Activated T-cell treated with anti-CD3 and anti-CD28 coated beads, Interleukin-2, amount 50 U/mL, for 72 hours (primary cell): ENCODE measurements at regions not wholly inside any gene's neighbourhood (a gene's known extent, or its start where the extent isn't known, plus 50 kb on each side); places are given as distances from the start of the nearest gene placed in this dataset.

Source experiments
- ATAC-seq, 2 donors: fragments of 150-1000 bp; cut with Tn5 transposase; replicated peaks in 1 of 2; 2 replicates each; pipeline ENCODE4 v1.10.0; 2021; ENCODE audit warnings: moderate library complexity in 2 of 2, mild to moderate bottlenecking in 1 of 2
- DNase-seq, 2 donors: peaks; one replicate each; pipeline ENCODE4 v3.0.0; 2021 to 2022; ENCODE audit warnings: mixed read lengths in 1 of 2
- H3K27ac Mint-ChIP-seq: one replicate; pipeline ENCODE4 v1.8.0; 2022; ENCODE audit warnings: mild to moderate bottlenecking, moderate library complexity, mixed read lengths
- H3K27me3 Mint-ChIP-seq: one replicate; pipeline ENCODE4 v1.8.0; 2022; ENCODE audit warnings: low read depth, mixed read lengths
- H3K36me3 Mint-ChIP-seq, 2 donors: one replicate each; pipeline ENCODE4 v1.8.0; 2022; ENCODE audit warnings: mixed read lengths in 2 of 2, mild to moderate bottlenecking in 1 of 2; ENCODE audit not compliant: insufficient read depth in 2 of 2
- H3K4me1 Mint-ChIP-seq: one replicate; pipeline ENCODE4 v1.8.0; 2022; ENCODE audit warnings: low read depth, mixed read lengths
- H3K4me3 Mint-ChIP-seq, 2 donors: one replicate each; pipeline ENCODE4 v1.8.0; 2022; ENCODE audit warnings: mild to moderate bottlenecking in 2 of 2, mixed read lengths in 2 of 2, moderate library complexity in 2 of 2
- H3K9me3 Mint-ChIP-seq, 2 donors: one replicate each; pipeline ENCODE4 v1.8.0; 2022; ENCODE audit warnings: mixed read lengths in 2 of 2

GRCh38 chr4:155565776-155566175 lies 100.9 kb upstream of the GUCY1A1 start:
- no peaks in the 10 kb centered on the region for H3K36me3 Mint-ChIP-seq
- ATAC-seq = no peak
- no peak overlapping the region for H3K4me3 Mint-ChIP-seq
- H3K27me3 Mint-ChIP-seq = peaks cover 5% of the 10 kb centered on the region
- no peaks in the 10 kb centered on the region for H3K9me3 Mint-ChIP-seq
- no peaks in the 10 kb centered on the region for H3K4me1 Mint-ChIP-seq
- DNase-seq = no peak
- H3K27ac Mint-ChIP-seq = no peak overlapping the region

DNA sequence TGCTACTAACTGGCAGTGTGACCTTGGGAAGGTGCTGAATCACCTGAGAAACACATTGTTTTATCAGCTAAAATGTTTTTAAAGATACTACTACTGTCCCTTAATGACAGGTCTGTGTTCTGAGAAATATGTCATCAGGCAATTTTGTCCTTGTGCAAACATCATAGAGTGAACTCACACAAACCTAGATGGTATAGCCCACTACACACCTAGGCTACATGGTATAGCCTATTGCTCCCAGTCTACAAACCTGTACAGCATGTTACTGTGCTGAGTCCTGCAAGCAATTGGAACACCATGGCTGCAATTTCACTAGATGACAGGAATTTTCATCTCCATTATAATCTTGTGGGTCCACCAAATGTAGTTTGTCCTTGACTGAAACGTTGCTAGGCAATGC lies 101.3 kb upstream of the GUCY1A1 start:
- H3K4me1 Mint-ChIP-seq = no peaks in the 10 kb centered on the region
- ATAC-seq (no peak), DNase-seq (no peak)
- H3K27me3 Mint-ChIP-seq = peaks cover 5% of the 10 kb centered on the region
- H3K4me3 Mint-ChIP-seq = no peak overlapping the region
- no peak overlapping the region for H3K27ac Mint-ChIP-seq
- H3K36me3 Mint-ChIP-seq = no peaks in the 10 kb centered on the region
- H3K9me3 Mint-ChIP-seq = no peaks in the 10 kb centered on the region

DNA sequence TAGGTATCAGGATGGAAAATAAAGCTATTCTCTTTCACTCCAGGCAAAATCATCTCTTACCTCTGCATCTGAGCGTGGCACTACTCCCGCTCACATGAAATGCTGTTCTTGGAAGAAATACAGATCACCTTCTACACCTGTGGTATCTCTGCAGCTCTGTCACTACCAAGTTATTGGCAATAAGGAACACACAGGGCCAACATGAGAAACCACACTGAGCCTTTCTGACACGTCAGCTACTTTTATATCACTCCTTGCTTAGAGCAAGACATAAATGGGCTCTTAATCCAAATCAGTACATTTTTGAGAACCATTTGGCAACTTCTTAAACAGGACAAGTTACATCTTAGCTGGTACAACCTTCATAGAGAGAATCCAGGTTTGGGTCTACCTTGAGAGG lies 101.8 kb upstream of the GUCY1A1 start:
- Mint-ChIP-seq H3K4me1 (no peaks in the 10 kb centered on the region), H3K9me3 (no peaks in the 10 kb centered on the region), H3K4me3 (no peak overlapping the region), H3K36me3 (no peaks in the 10 kb centered on the region), H3K27ac (no peak overlapping the region), H3K27me3 (peaks cover 5% of the 10 kb centered on the region)
- DNase-seq (no peak), ATAC-seq (no peak)

DNA sequence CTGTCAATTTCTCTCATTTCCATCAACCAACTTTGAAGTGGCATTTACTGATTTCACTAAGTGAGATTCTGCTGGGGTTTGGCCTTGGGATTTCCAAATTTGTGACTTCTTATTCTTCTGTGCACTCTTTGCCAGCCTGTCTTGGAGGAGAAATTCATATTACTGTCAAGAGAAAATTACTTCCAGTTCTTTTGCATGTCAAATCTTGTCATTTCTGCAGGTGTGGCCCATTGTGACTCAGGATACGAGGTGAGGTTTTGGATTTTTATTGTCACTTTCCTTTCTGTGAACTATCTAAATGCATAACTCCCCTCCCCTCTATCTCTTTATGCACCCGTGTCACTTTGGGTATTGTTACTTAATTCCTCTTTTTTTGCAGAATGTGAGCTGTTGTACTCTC lies 102.6 kb upstream of the GUCY1A1 start:
- DNase-seq = no peak
- Mint-ChIP-seq H3K4me1 (no peaks in the 10 kb centered on the region), H3K4me3 (no peak overlapping the region), H3K27me3 (peaks cover 5% of the 10 kb centered on the region), H3K27ac (no peak overlapping the region), H3K9me3 (no peaks in the 10 kb centered on the region), H3K36me3 (no peaks in the 10 kb centered on the region)
- ATAC-seq = no peak

DNA sequence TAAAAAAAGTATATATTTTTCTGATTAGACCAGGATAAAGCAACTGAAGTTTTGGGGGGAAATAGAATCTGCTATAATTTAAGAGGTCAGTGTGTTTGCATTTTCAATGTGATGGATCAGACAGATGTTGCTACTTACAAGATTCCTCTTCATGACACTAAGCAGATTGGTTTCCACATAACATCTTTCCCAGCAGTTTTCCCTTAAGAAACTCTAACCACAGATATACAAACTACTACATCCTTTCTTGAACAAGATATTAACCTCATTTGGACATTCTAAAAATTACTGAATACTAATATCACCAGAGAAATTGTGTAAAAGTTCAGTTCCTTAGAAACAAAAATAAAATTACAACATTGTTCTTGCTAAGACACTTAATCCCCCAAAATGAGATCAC lies 106.7 kb upstream of the GUCY1A1 start:
- Mint-ChIP-seq H3K9me3 (peaks cover 1 to 3% of the 10 kb centered on the region in 2 donors), H3K36me3 (no peaks in the 10 kb centered on the region), H3K27ac (no peak overlapping the region), H3K4me3 (no peak overlapping the region), H3K27me3 (peaks cover 5% of the 10 kb centered on the region), H3K4me1 (no peaks in the 10 kb centered on the region)
- no peak for ATAC-seq
- DNase-seq = no peak

DNA sequence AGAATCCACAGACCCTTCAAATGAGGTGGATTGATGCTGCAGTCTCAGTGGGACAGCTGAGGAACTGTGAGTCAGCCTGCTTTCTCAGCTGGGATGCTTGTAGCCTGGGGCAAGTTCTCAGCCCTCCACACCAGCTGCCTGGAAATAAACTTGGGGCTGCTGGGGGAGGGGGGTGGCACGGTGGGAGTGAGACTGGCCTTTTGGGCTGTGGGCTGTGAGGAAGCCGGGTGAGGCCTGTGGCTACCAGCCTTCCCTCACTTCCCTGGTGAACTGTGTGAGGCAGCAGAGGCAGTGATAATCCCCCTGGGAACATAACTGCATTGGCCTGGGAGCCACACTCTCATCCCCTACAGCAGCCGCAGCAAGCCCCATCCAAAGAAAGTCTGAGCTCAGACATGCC lies 114.5 kb upstream of the GUCY1A1 start:
- H3K27ac Mint-ChIP-seq = no peak overlapping the region
- H3K36me3 Mint-ChIP-seq = no peaks in the 10 kb centered on the region
- no peak for ATAC-seq

GRCh38 chr4:155548173-155548572 lies 118.5 kb upstream of the GUCY1A1 start:
- no peaks in the 10 kb centered on the region for H3K36me3 Mint-ChIP-seq
- no peak overlapping the region for H3K4me3 Mint-ChIP-seq
- DNase-seq (no peak), ATAC-seq (no peak)
- no peak overlapping the region for H3K27ac Mint-ChIP-seq
- no peaks in the 10 kb centered on the region for H3K4me1 Mint-ChIP-seq
- H3K9me3 Mint-ChIP-seq = peaks cover 2 to 4% of the 10 kb centered on the region in 2 donors
- no peaks in the 10 kb centered on the region for H3K27me3 Mint-ChIP-seq

More for the DNA sequence above, 114.5 kb upstream of the GUCY1A1 start:
- H3K27me3 Mint-ChIP-seq = no peaks in the 10 kb centered on the region
- no peak for DNase-seq
- no peaks in the 10 kb centered on the region for H3K4me1 Mint-ChIP-seq
- no peak overlapping the region for H3K4me3 Mint-ChIP-seq
- peaks cover 4 to 8% of the 10 kb centered on the region in 2 donors for H3K9me3 Mint-ChIP-seq

DNA sequence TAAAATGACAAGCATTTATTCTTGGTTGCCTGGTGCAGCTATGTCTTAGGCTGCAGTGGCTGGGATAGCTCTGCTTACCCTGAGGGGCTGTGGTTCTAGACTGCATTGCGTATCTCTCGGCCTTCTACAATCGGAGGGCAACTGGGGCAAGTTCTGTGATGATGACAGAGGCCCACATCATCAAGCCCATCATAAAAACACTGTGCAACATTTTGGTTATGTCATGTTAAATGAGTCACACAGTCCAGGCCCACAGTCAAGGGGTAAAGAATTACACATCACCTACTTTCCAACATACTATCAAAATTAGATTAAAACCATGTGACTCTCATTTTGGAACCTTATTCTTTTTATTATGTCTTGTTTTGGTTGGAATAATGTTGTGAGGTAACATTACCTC lies 120.2 kb upstream of the GUCY1A1 start:
- Mint-ChIP-seq H3K9me3 (peaks cover 0 to 2% of the 10 kb centered on the region in 2 donors), H3K4me3 (no peak overlapping the region), H3K27me3 (no peaks in the 10 kb centered on the region), H3K36me3 (no peaks in the 10 kb centered on the region), H3K27ac (no peak overlapping the region), H3K4me1 (no peaks in the 10 kb centered on the region)
- DNase-seq = no peak
- no peak for ATAC-seq

- Mint-ChIP-seq H3K27ac (no peak overlapping the region), H3K9me3 (peaks cover 0 to 2% of the 10 kb centered on the region in 2 donors), H3K36me3 (no peaks in the 10 kb centered on the region), H3K27me3 (no peaks in the 10 kb centered on the region), H3K4me3 (no peak overlapping the region), H3K4me1 (no peaks in the 10 kb centered on the region)
- no peak for DNase-seq
- no peak for ATAC-seq
Measured at GRCh38 chr4:155545456-155545855, 121.2 kb upstream of the GUCY1A1 start.

DNA sequence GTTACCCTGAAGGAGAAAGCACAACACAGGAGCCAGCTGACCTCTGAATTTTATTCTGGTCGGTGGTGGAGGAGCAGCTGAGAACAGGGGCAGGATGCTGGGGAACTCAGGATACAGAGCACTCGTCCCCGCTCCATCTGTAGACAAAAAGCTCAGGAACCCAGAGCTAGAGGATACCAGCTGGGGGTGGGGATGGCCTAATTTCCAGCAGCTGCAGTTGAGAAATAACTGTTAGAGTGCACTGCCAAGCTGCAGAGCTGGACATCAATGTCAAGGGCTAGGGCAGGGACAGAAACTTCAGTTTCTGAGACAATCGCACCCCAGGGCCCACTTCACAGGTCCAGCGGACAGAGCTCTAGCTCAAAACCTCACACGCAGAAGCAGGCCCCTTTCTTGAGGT lies 122.1 kb upstream of the GUCY1A1 start:
- Mint-ChIP-seq H3K4me3 (no peak overlapping the region), H3K4me1 (no peaks in the 10 kb centered on the region), H3K9me3 (no peaks in the 10 kb centered on the region), H3K36me3 (no peaks in the 10 kb centered on the region), H3K27me3 (no peaks in the 10 kb centered on the region), H3K27ac (no peak overlapping the region)
- ATAC-seq (no peak), DNase-seq (no peak)

DNA sequence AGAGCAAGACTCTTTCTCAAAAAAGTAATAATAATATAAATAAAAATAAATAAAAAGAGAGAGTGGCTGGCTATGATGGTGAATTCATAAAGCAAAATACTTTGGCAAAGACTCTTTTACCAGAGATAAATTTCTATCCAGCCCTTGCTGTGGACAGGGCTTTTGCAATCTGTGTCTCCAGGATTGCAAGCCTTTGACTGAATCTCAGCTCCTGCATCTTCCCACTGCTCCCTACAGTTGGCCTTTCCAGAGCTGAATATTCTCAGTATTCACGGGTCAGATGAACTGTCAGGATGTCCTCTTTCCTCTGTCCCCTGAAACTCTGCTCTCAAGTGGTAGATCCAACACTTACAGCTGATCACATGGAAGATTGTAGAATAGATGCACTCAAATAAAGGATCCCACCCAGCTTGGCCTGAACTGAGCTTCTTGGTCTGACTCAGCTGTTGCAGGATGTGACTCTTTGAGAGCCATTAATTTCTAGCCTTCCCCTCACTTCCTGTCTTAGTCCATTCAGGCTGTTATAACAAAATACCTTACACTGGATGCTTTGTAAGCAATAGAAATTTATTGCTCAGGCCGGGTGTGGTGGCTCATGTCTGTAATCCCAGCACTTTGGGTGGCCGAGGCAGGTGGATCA lies 123.4 kb upstream of the GUCY1A1 start:
- H3K4me3 Mint-ChIP-seq = no peak overlapping the region
- no peaks in the 10 kb centered on the region for H3K36me3 Mint-ChIP-seq
- H3K27me3 Mint-ChIP-seq = no peaks in the 10 kb centered on the region
- H3K4me1 Mint-ChIP-seq = no peaks in the 10 kb centered on the region
- ATAC-seq = no peak
- H3K27ac Mint-ChIP-seq = no peak overlapping the region
- DNase-seq = no peak
- H3K9me3 Mint-ChIP-seq = no peaks in the 10 kb centered on the region

DNA sequence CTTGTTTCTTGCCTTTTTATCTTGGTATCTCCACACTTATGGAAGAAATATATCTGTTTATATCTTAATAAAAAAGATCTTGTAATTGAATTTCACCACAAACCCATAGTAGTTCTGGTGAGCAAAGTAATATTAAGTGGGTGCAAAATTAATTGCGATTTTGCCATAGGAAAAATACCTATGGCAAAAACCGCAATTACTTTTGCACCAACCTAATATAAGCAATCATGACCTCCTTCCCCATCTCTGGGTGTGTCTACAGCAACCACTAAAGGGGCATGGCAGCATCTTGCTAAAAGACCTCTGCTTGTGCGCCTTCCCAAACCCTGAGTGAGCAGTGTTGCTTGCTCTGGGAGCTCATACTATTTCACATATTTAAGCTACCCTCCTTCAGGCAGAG lies 124.2 kb upstream of the GUCY1A1 start:
- H3K27me3 Mint-ChIP-seq = no peaks in the 10 kb centered on the region

GRCh38 chr4:155541716-155542115 lies 124.9 kb upstream of the GUCY1A1 start:
- Mint-ChIP-seq H3K4me3 (no peak overlapping the region), H3K9me3 (no peaks in the 10 kb centered on the region), H3K4me1 (no peaks in the 10 kb centered on the region), H3K27me3 (no peaks in the 10 kb centered on the region), H3K36me3 (no peaks in the 10 kb centered on the region), H3K27ac (no peak overlapping the region)
- ATAC-seq = no peak
- DNase-seq = no peak

More for the DNA sequence above, 124.2 kb upstream of the GUCY1A1 start:
- Mint-ChIP-seq H3K4me3 (no peak overlapping the region), H3K9me3 (no peaks in the 10 kb centered on the region), H3K27ac (no peak overlapping the region), H3K4me1 (no peaks in the 10 kb centered on the region), H3K36me3 (no peaks in the 10 kb centered on the region)
- DNase-seq = no peak
- ATAC-seq = no peak

GRCh38 chr4:155540698-155541097 lies 126.0 kb upstream of the GUCY1A1 start:
- no peak for DNase-seq
- Mint-ChIP-seq H3K9me3 (no peaks in the 10 kb centered on the region), H3K4me3 (no peak overlapping the region), H3K27ac (no peak overlapping the region), H3K27me3 (no peaks in the 10 kb centered on the region), H3K36me3 (no peaks in the 10 kb centered on the region), H3K4me1 (no peaks in the 10 kb centered on the region)
- no peak for ATAC-seq
